HEK293T (cell line): ENCODE measurements at regions not wholly inside any gene's neighbourhood (a gene's known extent, or its start where the extent isn't known, plus 50 kb on each side); places are given as distances from the start of the nearest gene placed in this dataset.

ENCODE experiments used
- BHLHE40 ChIP-seq: fragments of 450-650 bp; IDR thresholded peaks from 2 replicates; pipeline ENCODE4 v1.6.1; 2016; ENCODE audit warnings: mild to moderate bottlenecking, moderate library complexity, borderline replicate concordance
- CTBP1 ChIP-seq: fragments of 450-650 bp; IDR thresholded peaks from 2 replicates; pipeline ENCODE4 v1.6.1; 2016; ENCODE audit warnings: borderline replicate concordance
- ELF4 ChIP-seq: fragments of 450-650 bp; IDR thresholded peaks from 2 replicates; pipeline ENCODE4 v1.6.1; 2017; ENCODE audit warnings: antibody characterized with exemption
- FOXA1 ChIP-seq: fragments of 450-650 bp; IDR thresholded peaks from 2 replicates; pipeline ENCODE4 v1.6.1; 2016; ENCODE audit warnings: mild to moderate bottlenecking
- FOXM1 ChIP-seq: fragments of 450-650 bp; IDR thresholded peaks from 2 replicates; pipeline ENCODE4 v1.6.1; 2017; ENCODE audit warnings: mild to moderate bottlenecking, borderline replicate concordance
- HDGF ChIP-seq: fragments of 450-650 bp; IDR thresholded peaks from 2 replicates; pipeline ENCODE4 v1.6.1; 2017; ENCODE audit warnings: antibody characterized with exemption, borderline replicate concordance
- L3MBTL2 ChIP-seq: fragments of 450-650 bp; conservative IDR thresholded peaks from 2 replicates; pipeline ENCODE4 v1.6.1; 2016; ENCODE audit warnings: mild to moderate bottlenecking
- NFRKB ChIP-seq: fragments of 450-650 bp; IDR thresholded peaks from 2 replicates; pipeline ENCODE4 v1.6.1; 2016; ENCODE audit warnings: mild to moderate bottlenecking, moderate library complexity
- SP1 ChIP-seq: fragments of 450-650 bp; IDR thresholded peaks from 2 replicates; pipeline ENCODE4 v1.6.1; 2017
- SUZ12 ChIP-seq: fragments of 450-650 bp; IDR thresholded peaks from 2 replicates; pipeline ENCODE4 v1.6.1; 2016; ENCODE audit warnings: mild to moderate bottlenecking
- TARDBP ChIP-seq: fragments of 450-650 bp; IDR thresholded peaks from 2 replicates; pipeline ENCODE4 v1.6.1; 2016
- ZNF384 ChIP-seq: fragments of 450-650 bp; IDR thresholded peaks from 2 replicates; pipeline ENCODE4 v1.6.1; 2016
- TF ChIP-seq, protein P1 (sequence below): fragments of 450-650 bp; IDR thresholded peaks from 2 replicates; pipeline ENCODE4 v1.6.1; 2016

DNA sequence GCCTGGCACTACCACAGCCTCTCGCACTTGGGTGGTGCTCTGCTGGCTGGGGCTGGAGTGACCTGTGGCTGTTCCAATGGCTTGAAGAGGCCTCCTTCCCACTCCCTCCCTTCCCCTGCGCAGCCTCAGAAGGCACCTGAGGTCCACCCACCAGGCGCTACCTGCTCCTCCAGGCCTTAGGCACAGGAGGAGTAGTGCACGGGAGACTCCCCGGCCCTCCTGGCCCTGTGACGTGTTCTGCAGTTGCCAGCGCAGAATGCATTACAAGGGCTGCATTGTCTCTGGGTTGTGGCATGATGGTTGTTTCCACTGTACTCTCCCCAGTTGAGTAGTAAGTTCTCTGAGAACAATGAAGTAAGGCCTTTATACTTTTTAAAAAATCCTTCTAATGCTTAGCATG is 128.6 kb downstream of the TEX29 start:
- no peak for TF ChIP-seq FOXA1
- no peak for TF ChIP-seq NFRKB
- TF ChIP-seq BHLHE40 = no peak
- no peak for TF ChIP-seq HDGF
- no peak for TF ChIP-seq ELF4
- no peak for TF ChIP-seq TARDBP
- TF ChIP-seq L3MBTL2 = no peak
- no peak for TF ChIP-seq SUZ12
- no peak for TF ChIP-seq FOXM1
- TF ChIP-seq SP1 = no peak
- TF ChIP-seq, protein P1, sequence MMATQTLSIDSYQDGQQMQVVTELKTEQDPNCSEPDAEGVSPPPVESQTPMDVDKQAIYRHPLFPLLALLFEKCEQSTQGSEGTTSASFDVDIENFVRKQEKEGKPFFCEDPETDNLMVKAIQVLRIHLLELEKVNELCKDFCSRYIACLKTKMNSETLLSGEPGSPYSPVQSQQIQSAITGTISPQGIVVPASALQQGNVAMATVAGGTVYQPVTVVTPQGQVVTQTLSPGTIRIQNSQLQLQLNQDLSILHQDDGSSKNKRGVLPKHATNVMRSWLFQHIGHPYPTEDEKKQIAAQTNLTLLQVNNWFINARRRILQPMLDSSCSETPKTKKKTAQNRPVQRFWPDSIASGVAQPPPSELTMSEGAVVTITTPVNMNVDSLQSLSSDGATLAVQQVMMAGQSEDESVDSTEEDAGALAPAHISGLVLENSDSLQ = no peak
- no peak for TF ChIP-seq ZNF384
- TF ChIP-seq CTBP1 = no peak
